ENCODE measurements at regions not wholly inside any gene's neighbourhood (a gene's known extent, or its start where the extent isn't known, plus 50 kb on each side); places are given as distances from the start of the nearest gene placed in this dataset.

GRCh38 chr21:14838400-14838799 lies 226.4 kb downstream of the NRIP1 start:
- Histone ChIP-seq H2AFZ (ENCODE audit: low read length) (no peak overlapping the region), H4K20me1 (ENCODE audit: insufficient read depth, low read length, poor library complexity, severe bottlenecking) (no peaks in the 10 kb centered on the region), H3K9ac (ENCODE audit: low read depth, low read length, poor library complexity, severe bottlenecking) (no peak overlapping the region), H3F3A (ENCODE audit: low read depth) (no peaks in the 10 kb centered on the region), H3K79me2 (ENCODE audit: insufficient read depth, low read length) (no peaks in the 10 kb centered on the region), H3K4me2 (ENCODE audit: low read depth, low read length, poor library complexity, severe bottlenecking) (no peak overlapping the region), H3K9me3 (ENCODE audit: insufficient read depth, low read depth, low read length) (no peaks in the 10 kb centered on the region), H3K4me1 (ENCODE audit: insufficient read depth, low read length, poor library complexity, severe bottlenecking) (no peaks in the 10 kb centered on the region), H3K9me2 (replicated peaks; ENCODE audit: low read depth, low read length) (no peaks in the 10 kb centered on the region), H3K36me3 (ENCODE audit: insufficient read depth, low read length) (no peaks in the 10 kb centered on the region), H3K4me3 (ENCODE audit: low read length, poor library complexity, severe bottlenecking) (no peak overlapping the region), H3K27me3 (ENCODE audit: insufficient read depth, low read length, poor library complexity, severe bottlenecking) (no peaks in the 10 kb centered on the region)
- TF ChIP-seq EZH2phosphoT487 (IDR thresholded peaks at IDR 0.05; ENCODE audit: borderline replicate concordance) (no peak), CTCF (conservative IDR thresholded peaks at IDR 0.05; ENCODE audit: low read length) (no peak)

- Histone ChIP-seq H3K4me2 (ENCODE audit: low read depth, low read length, poor library complexity, severe bottlenecking) (no peak overlapping the region), H3K79me2 (ENCODE audit: insufficient read depth, low read length) (no peaks in the 10 kb centered on the region), H3K4me3 (ENCODE audit: low read length, poor library complexity, severe bottlenecking) (no peak overlapping the region), H3K9me2 (replicated peaks; ENCODE audit: low read depth, low read length) (no peaks in the 10 kb centered on the region), H3K36me3 (ENCODE audit: insufficient read depth, low read length) (no peaks in the 10 kb centered on the region), H4K20me1 (ENCODE audit: insufficient read depth, low read length, poor library complexity, severe bottlenecking) (no peaks in the 10 kb centered on the region), H2AFZ (ENCODE audit: low read length) (no peak overlapping the region), H3K9me3 (ENCODE audit: insufficient read depth, low read depth, low read length) (no peaks in the 10 kb centered on the region), H3K27me3 (ENCODE audit: insufficient read depth, low read length, poor library complexity, severe bottlenecking) (no peaks in the 10 kb centered on the region), H3K9ac (ENCODE audit: low read depth, low read length, poor library complexity, severe bottlenecking) (no peak overlapping the region), H3K4me1 (ENCODE audit: insufficient read depth, low read length, poor library complexity, severe bottlenecking) (no peaks in the 10 kb centered on the region), H3F3A (ENCODE audit: low read depth) (no peaks in the 10 kb centered on the region)
- TF ChIP-seq EZH2phosphoT487 (IDR thresholded peaks at IDR 0.05; ENCODE audit: borderline replicate concordance) = no peak
- no peak for TF ChIP-seq CTCF (conservative IDR thresholded peaks at IDR 0.05; ENCODE audit: low read length)
Measured at GRCh38 chr21:14836950-14837349, 227.8 kb downstream of the NRIP1 start.

GRCh38 chr21:14833666-14834351 lies 231.0 kb downstream of the NRIP1 start:
- no peaks in the 10 kb centered on the region for H3K9me2 ChIP-seq (replicated peaks; ENCODE audit: low read depth, low read length)
- H2AFZ ChIP-seq (ENCODE audit: low read length) = no peak overlapping the region
- no peak overlapping the region for H3K4me3 ChIP-seq (ENCODE audit: low read length, poor library complexity, severe bottlenecking)
- TF ChIP-seq EZH2phosphoT487 (IDR thresholded peaks at IDR 0.05; ENCODE audit: borderline replicate concordance) = no peak
- no peak for TF ChIP-seq CTCF (conservative IDR thresholded peaks at IDR 0.05; ENCODE audit: low read length)
- H3K27me3 ChIP-seq (ENCODE audit: insufficient read depth, low read length, poor library complexity, severe bottlenecking) = no peaks in the 10 kb centered on the region
- H4K20me1 ChIP-seq (ENCODE audit: insufficient read depth, low read length, poor library complexity, severe bottlenecking) = no peaks in the 10 kb centered on the region
- H3K36me3 ChIP-seq (ENCODE audit: insufficient read depth, low read length) = no peaks in the 10 kb centered on the region
- no peak overlapping the region for H3K4me2 ChIP-seq (ENCODE audit: low read depth, low read length, poor library complexity, severe bottlenecking)
- no peaks in the 10 kb centered on the region for H3F3A ChIP-seq (ENCODE audit: low read depth)
- no peaks in the 10 kb centered on the region for H3K79me2 ChIP-seq (ENCODE audit: insufficient read depth, low read length)
- no peaks in the 10 kb centered on the region for H3K4me1 ChIP-seq (ENCODE audit: insufficient read depth, low read length, poor library complexity, severe bottlenecking)
- H3K9ac ChIP-seq (ENCODE audit: low read depth, low read length, poor library complexity, severe bottlenecking) = no peak overlapping the region
- H3K9me3 ChIP-seq (ENCODE audit: insufficient read depth, low read depth, low read length) = no peaks in the 10 kb centered on the region

All from Loucy (cell line).